H1 (cell line): ENCODE measurements at regions not wholly inside any gene's neighbourhood (a gene's known extent, or its start where the extent isn't known, plus 50 kb on each side); places are given as distances from the start of the nearest gene placed in this dataset.

Experiments
- BRCA1 ChIP-seq: IDR thresholded peaks from 2 replicates; pipeline ENCODE4 v1.6.1; 2012; ENCODE audit warnings: low read depth, low read length, improper control_type of control experiment
- CBX5 ChIP-seq: fragments of 300-800, 300-1000 bp; sonication (generic); IDR thresholded peaks from 2 replicates; pipeline ENCODE4 v1.7.1; 2016; ENCODE audit warnings: antibody characterized with exemption, low read length, low read depth
- CHD1 ChIP-seq: IDR thresholded peaks from 2 replicates; pipeline ENCODE4 v1.6.1; 2012; ENCODE audit warnings: low read depth, low read length, improper control_type of control experiment
- EZH2 ChIP-seq: fragments of 200-600 bp; sonication (generic); IDR thresholded peaks from 2 replicates; pipeline ENCODE4 v1.7.1; 2012; ENCODE audit warnings: low read depth, mild to moderate bottlenecking, moderate library complexity, low read length, inconsistent platforms; ENCODE audit not compliant: severe bottlenecking
- TAF7 ChIP-seq: optimal IDR thresholded peaks from 2 replicates; pipeline ENCODE3; 2011; ENCODE audit warnings: low read depth, mild to moderate bottlenecking, inconsistent platforms, low read length, moderate library complexity, borderline replicate concordance
- TF ChIP-seq, protein P1 (sequence below): IDR thresholded peaks from 2 replicates; pipeline ENCODE4 v1.6.1; 2012; ENCODE audit warnings: inconsistent platforms
- TF ChIP-seq, protein P2 (sequence below): IDR thresholded peaks from 2 replicates; pipeline ENCODE4 v1.6.1; 2011; ENCODE audit warnings: low read depth, mild to moderate bottlenecking, low read length; ENCODE audit not compliant: insufficient read depth

- TF ChIP-seq TAF7 (no peak), BRCA1 (no peak), CHD1 (no peak), EZH2 (no peak), CBX5 (no peak)
- TF ChIP-seq, protein P1, sequence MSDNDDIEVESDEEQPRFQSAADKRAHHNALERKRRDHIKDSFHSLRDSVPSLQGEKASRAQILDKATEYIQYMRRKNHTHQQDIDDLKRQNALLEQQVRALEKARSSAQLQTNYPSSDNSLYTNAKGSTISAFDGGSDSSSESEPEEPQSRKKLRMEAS, result no peak
- TF ChIP-seq, protein P2, sequence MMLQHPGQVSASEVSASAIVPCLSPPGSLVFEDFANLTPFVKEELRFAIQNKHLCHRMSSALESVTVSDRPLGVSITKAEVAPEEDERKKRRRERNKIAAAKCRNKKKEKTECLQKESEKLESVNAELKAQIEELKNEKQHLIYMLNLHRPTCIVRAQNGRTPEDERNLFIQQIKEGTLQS, result no peak
Measured at GRCh38 chr22:44585559-44586350, 87.7 kb upstream of the RTL6 start (continued).
